ENCODE measurements at regions not wholly inside any gene's neighbourhood (a gene's known extent, or its start where the extent isn't known, plus 50 kb on each side); places are given as distances from the start of the nearest gene placed in this dataset.

DNA sequence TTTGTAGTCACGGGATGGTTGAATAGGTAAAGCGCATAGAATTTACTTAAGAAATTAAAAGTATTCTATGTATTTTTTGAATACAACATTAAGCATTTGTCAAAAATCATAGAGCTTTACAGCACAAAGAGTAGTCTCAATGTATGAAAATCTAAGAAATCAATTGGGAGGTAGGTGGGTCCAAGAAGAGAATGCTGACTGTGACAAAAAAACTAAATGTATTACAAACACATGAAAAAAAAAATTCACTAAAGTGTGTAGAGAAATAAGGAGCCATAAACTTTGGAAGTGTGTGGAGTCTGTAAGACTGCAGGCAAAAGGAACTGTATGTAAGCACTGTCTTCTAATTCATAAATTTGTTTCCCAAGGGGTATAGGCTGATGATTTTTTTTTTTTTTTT, 558.3 kb downstream of the JRKL start:
- TF ChIP-seq CTCF (IDR thresholded peaks at IDR 0.05): no peak
- DNase-seq (ENCODE audit: low spot score): no peak
- ATAC-seq (ENCODE audit: low FRiP score): no peak

GRCh38 chr11:96949464-96949863, 559.7 kb downstream of the JRKL start:
- ATAC-seq (ENCODE audit: low FRiP score) (no peak), DNase-seq (ENCODE audit: low spot score) (no peak)
- TF ChIP-seq CTCF (IDR thresholded peaks at IDR 0.05): no peak

GRCh38 chr11:96954587-96955242, 564.9 kb downstream of the JRKL start:
- no peak for TF ChIP-seq CTCF (IDR thresholded peaks at IDR 0.05)
- no peak for ATAC-seq (ENCODE audit: low FRiP score)
- no peak for DNase-seq (ENCODE audit: low spot score)

DNA sequence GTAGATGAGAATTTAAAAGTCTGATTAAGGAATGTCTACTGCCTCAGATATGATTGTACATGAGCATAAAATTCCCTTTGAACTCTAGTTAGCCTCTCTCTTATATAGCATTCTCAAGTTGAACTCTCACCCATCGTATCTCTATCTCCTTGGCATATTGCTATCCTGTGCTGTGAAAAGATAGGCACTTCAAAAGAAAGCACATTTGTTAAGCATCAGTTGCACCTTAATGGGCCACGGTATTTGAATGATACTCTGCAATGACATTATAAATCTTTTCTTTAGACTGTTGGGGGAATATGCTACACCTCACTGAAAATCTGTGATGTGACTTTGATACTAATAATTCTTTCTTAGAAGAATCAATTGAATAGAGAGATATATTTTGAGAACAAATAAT, 570.7 kb downstream of the JRKL start:
- no peak for TF ChIP-seq CTCF (IDR thresholded peaks at IDR 0.05)
- DNase-seq (ENCODE audit: low spot score) (no peak), ATAC-seq (ENCODE audit: low FRiP score) (no peak)

DNA sequence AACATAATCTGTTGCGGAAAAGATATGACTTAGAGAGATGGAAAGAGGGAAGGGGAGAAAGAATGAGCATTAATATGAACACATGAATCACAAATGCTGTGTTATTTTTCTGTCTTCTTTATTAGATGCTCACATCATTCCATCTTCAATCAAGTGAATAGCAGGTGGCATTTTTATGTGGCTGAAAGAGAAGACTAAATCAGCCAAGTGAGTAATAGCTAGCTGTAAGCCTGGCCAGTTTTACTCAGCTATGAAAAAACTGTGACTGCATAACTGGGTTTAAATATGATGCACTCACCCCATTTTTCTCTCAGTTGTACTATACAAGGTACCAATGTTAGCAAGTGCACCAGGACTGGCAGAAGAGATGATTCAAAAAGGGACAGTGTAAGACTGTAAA, 571.1 kb downstream of the JRKL start:
- no peak for TF ChIP-seq CTCF (IDR thresholded peaks at IDR 0.05)
- ATAC-seq (ENCODE audit: low FRiP score) (no peak), DNase-seq (ENCODE audit: low spot score) (no peak)

DNA sequence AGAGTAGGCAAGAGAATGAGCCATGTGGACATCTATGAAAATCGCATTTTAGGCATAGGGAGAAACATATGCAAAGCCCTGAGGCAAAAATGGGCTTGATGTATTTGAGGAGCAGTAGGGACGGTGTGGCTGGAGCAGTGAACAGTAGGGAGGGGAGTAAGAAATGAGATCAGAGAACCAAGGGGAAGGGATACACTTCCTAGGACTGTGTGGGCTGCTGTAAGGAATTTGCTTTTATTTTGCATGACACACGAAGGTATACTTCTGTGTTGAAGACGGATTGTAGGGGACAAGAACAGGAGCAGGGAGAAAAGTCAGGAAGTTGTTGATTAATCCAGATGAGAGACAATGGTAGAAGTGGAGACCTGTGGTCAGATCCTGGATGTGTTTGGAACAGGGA, 572.1 kb downstream of the JRKL start:
- TF ChIP-seq CTCF (IDR thresholded peaks at IDR 0.05): no peak
- no peak for ATAC-seq (ENCODE audit: low FRiP score)
- no peak for DNase-seq (ENCODE audit: low spot score)

- no peak for TF ChIP-seq CTCF (IDR thresholded peaks at IDR 0.05)
- DNase-seq (ENCODE audit: low spot score) (no peak), ATAC-seq (ENCODE audit: low FRiP score) (no peak)
Observed at GRCh38 chr11:96963375-96963774, 573.6 kb downstream of the JRKL start.
